HepG2 (cell line): ENCODE measurements at regions not wholly inside any gene's neighbourhood (a gene's known extent, or its start where the extent isn't known, plus 50 kb on each side); places are given as distances from the start of the nearest gene placed in this dataset.
A peak's percentile ranks its signal among the peaks of the same experiment; 100 is the strongest.

Source experiments
- ATF3 ChIP-seq: sonication (generic); formaldehyde crosslinking; IDR thresholded peaks from 2 replicates; pipeline ENCODE4 v1.4.0; 2020; ENCODE audit warnings: missing genetic modification reagents
- HNF1A ChIP-seq, 2 experiments: sonication (generic) in 1 of 2; formaldehyde crosslinking in 1 of 2; IDR thresholded peaks; 2 replicates each; pipeline versions ENCODE4 v1.4.0 to v1.6.1; 2016 to 2020; ENCODE audit warnings: borderline replicate concordance in 1 of 2, low read depth in 1 of 2, mild to moderate bottlenecking in 1 of 2, missing genetic modification reagents in 1 of 2
- KMT2A ChIP-seq: sonication (generic); formaldehyde crosslinking; IDR thresholded peaks from 2 replicates; pipeline ENCODE4 v1.4.0; 2020; ENCODE audit warnings: missing genetic modification reagents
- LCORL ChIP-seq, 2 experiments: fragments of 450-650 bp in 1 of 2; sonication (generic) in 1 of 2; formaldehyde crosslinking in 1 of 2; IDR thresholded peaks; 2 replicates each; pipeline versions ENCODE4 v1.5.0 to v1.6.1; 2017 to 2020; ENCODE audit warnings: antibody characterized with exemption in 1 of 2, missing genetic modification reagents in 1 of 2
- NFIC ChIP-seq: IDR thresholded peaks from 2 replicates; pipeline ENCODE4 v1.6.1; 2012; ENCODE audit warnings: mild to moderate bottlenecking, low read length, inconsistent platforms
- NKX3-1 ChIP-seq: sonication (generic); formaldehyde crosslinking; IDR thresholded peaks from 2 replicates; pipeline ENCODE4 v1.5.0; 2020; ENCODE audit warnings: missing genetic modification reagents
- PITX1 ChIP-seq: sonication (generic); formaldehyde crosslinking; IDR thresholded peaks from 2 replicates; pipeline ENCODE4 v1.5.1; 2020; ENCODE audit warnings: mild to moderate bottlenecking, missing genetic modification reagents
- RCOR2 ChIP-seq: IDR thresholded peaks from 2 replicates; pipeline ENCODE4 v1.6.1; 2016; ENCODE audit warnings: missing biosample characterization, missing genetic modification reagents
- THRA ChIP-seq: sonication (generic); formaldehyde crosslinking; IDR thresholded peaks from 2 replicates; pipeline ENCODE4 v1.4.0; 2020; ENCODE audit warnings: missing genetic modification reagents, borderline replicate concordance
- ZNF10 ChIP-seq: sonication (generic); formaldehyde crosslinking; IDR thresholded peaks from 2 replicates; pipeline ENCODE4 v1.4.0; 2020; ENCODE audit warnings: mild to moderate bottlenecking, low read depth, missing genetic modification reagents, borderline replicate concordance
- ZNF317 ChIP-seq: sonication (generic); formaldehyde crosslinking; IDR thresholded peaks from 2 replicates; pipeline ENCODE4 v1.5.0; 2020; ENCODE audit warnings: mild to moderate bottlenecking, missing genetic modification reagents
- ZNF337 ChIP-seq: sonication (generic); formaldehyde crosslinking; IDR thresholded peaks from 2 replicates; pipeline ENCODE4 v1.5.1; 2020; ENCODE audit warnings: missing genetic modification reagents, low read depth, mild to moderate bottlenecking, borderline replicate concordance
- ZNF513 ChIP-seq: sonication (generic); formaldehyde crosslinking; conservative IDR thresholded peaks from 2 replicates; pipeline ENCODE4 v1.5.0; 2020; ENCODE audit warnings: missing genetic modification reagents
- ZNF644 ChIP-seq: IDR thresholded peaks from 2 replicates; pipeline ENCODE4 v1.6.1; 2016; ENCODE audit warnings: low read depth
- ZSCAN30 ChIP-seq: sonication (generic); formaldehyde crosslinking; IDR thresholded peaks from 2 replicates; pipeline ENCODE4 v1.5.0; 2020; ENCODE audit warnings: mild to moderate bottlenecking, missing genetic modification reagents
- ZSCAN5A ChIP-seq: sonication (generic); formaldehyde crosslinking; IDR thresholded peaks from 2 replicates; pipeline ENCODE4 v1.8.0; 2022; ENCODE audit warnings: mild to moderate bottlenecking, missing genetic modification reagents, borderline replicate concordance

GRCh38 chr15:53833134-53833624 is 73.7 kb upstream of the WDR72 start (continued):
- TF ChIP-seq ZSCAN30 (no peak), ZSCAN5A (CRISPR knock-in tag) (no peak; the same call in 1 of the 2 replicates), ZNF513 (CRISPR knock-in tag) (no peak), RCOR2 (CRISPR knock-in tag) (0 out of 2 replicates have a peak, but pooled peaks have one; percentile 32), ATF3 (CRISPR knock-in tag) (no peak), KMT2A (no peak), ZNF10 (no peak), ZNF337 (no peak), NKX3-1 (CRISPR knock-in tag) (no peak), PITX1 (CRISPR knock-in tag) (peak; percentile 63), ZNF644 (0 out of 2 replicates have a peak, but pooled peaks have one; percentile 10), THRA (CRISPR knock-in tag) (no peak; the same call in 1 of the 2 replicates), NFIC (peak; percentile 84), ZNF317 (CRISPR knock-in tag) (no peak), HNF1A (IDR thresholded peaks at IDR 0.05; ENCODE audit: low read depth) (no peak; the same call in 1 of the 2 replicates), HNF1A (CRISPR knock-in tag; IDR thresholded peaks at IDR 0.05; ENCODE audit: borderline replicate concordance) (peak; percentile 80; the same call in 1 of the 2 replicates), LCORL (IDR thresholded peaks at IDR 0.05) (peak; percentile 90), LCORL (CRISPR knock-in tag; IDR thresholded peaks at IDR 0.05) (peak; percentile 79)
